Non-pigmented ciliary epithelial cell (primary cell): ENCODE measurements at regions not wholly inside any gene's neighbourhood (a gene's known extent, or its start where the extent isn't known, plus 50 kb on each side); places are given as distances from the start of the nearest gene placed in this dataset.

ENCODE experiments used
- DNase-seq: peaks from one replicate; pipeline ENCODE4 v3.0.0-alpha.2; 2010; ENCODE audit warnings: low read depth

GRCh38 chr4:56757821-56758411 lies 63.6 kb downstream of the SPINK2 start:
- peak; percentile 93 for DNase-seq

GRCh38 chr4:56757261-56757746 lies 64.2 kb downstream of the SPINK2 start:
- no peak for DNase-seq

- DNase-seq, result no peak
Measured at GRCh38 chr4:56755901-56756300, 65.6 kb downstream of the SPINK2 start.

- no peak for DNase-seq
Measured at GRCh38 chr4:56752985-56753384, 68.5 kb downstream of the SPINK2 start.

- DNase-seq, result no peak
Measured at GRCh38 chr4:56750231-56750630, 69.1 kb upstream of the HOPX start.

GRCh38 chr4:56748271-56748670 lies 67.2 kb upstream of the HOPX start:
- no peak for DNase-seq

GRCh38 chr4:56746639-56747038 lies 65.5 kb upstream of the HOPX start:
- DNase-seq, result no peak

GRCh38 chr4:56745042-56745441 lies 63.9 kb upstream of the HOPX start:
- DNase-seq, result no peak

GRCh38 chr4:56744030-56744429 lies 62.9 kb upstream of the HOPX start:
- no peak for DNase-seq

GRCh38 chr4:56743550-56743949 lies 62.5 kb upstream of the HOPX start:
- no peak for DNase-seq

- DNase-seq, result no peak
Measured at GRCh38 chr4:56742080-56742871, 61.2 kb upstream of the HOPX start.

GRCh38 chr4:56741595-56741994 lies 60.5 kb upstream of the HOPX start:
- no peak for DNase-seq

- DNase-seq, result no peak
Measured at GRCh38 chr4:56739066-56739777, 58.1 kb upstream of the HOPX start.

- DNase-seq, result no peak
Measured at GRCh38 chr4:56737666-56738065, 56.6 kb upstream of the HOPX start.

- DNase-seq, result no peak
Measured at GRCh38 chr4:56733352-56733751, 52.3 kb upstream of the HOPX start.

GRCh38 chr4:56732301-56732700 lies 51.2 kb upstream of the HOPX start:
- DNase-seq, result no peak

- DNase-seq, result no peak
Measured at GRCh38 chr4:56731857-56732256, 50.8 kb upstream of the HOPX start.
